IMR-90 (cell line): ENCODE measurements at regions not wholly inside any gene's neighbourhood (a gene's known extent, or its start where the extent isn't known, plus 50 kb on each side); places are given as distances from the start of the nearest gene placed in this dataset.

Experiments
- CHD1 ChIP-seq: IDR thresholded peaks from 2 replicates; pipeline ENCODE4 v1.6.1; 2012; ENCODE audit warnings: low read depth, low read length, improper control_type of control experiment
- MXI1 ChIP-seq: IDR thresholded peaks from 2 replicates; pipeline ENCODE4 v1.6.1; 2012; ENCODE audit warnings: low read depth, mild to moderate bottlenecking, low read length, moderate library complexity, borderline replicate concordance
- POLR2A ChIP-seq: IDR thresholded peaks from 2 replicates; pipeline ENCODE4 v1.6.1; 2012; ENCODE audit warnings: mild to moderate bottlenecking, low read depth, low read length
- TF ChIP-seq, protein P1 (sequence below): conservative IDR thresholded peaks from 2 replicates; pipeline ENCODE4 v1.5.1; 2012; ENCODE audit warnings: mild to moderate bottlenecking, low read depth, low read length, improper control_type of control experiment

DNA sequence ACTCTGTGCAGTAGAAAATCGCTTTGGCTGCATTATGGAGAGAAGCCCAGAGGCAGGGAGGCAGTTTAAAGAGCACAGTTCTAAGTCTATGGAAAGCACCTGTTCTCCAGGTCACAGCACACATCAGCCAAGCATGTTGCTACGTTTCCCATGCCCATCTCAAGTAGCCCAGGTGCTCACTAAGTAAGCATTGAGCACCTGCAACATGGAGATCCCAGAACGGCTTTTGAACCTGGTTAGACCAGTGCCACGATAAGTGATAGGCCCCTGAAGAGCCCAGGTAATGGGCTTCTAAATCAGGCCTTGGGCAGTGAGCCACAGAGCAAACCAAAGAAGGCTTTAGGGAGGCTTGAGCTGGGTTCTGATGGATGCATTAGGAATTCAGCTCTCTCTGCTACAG lies 186.2 kb downstream of the C1orf94 start:
- TF ChIP-seq, protein P1, sequence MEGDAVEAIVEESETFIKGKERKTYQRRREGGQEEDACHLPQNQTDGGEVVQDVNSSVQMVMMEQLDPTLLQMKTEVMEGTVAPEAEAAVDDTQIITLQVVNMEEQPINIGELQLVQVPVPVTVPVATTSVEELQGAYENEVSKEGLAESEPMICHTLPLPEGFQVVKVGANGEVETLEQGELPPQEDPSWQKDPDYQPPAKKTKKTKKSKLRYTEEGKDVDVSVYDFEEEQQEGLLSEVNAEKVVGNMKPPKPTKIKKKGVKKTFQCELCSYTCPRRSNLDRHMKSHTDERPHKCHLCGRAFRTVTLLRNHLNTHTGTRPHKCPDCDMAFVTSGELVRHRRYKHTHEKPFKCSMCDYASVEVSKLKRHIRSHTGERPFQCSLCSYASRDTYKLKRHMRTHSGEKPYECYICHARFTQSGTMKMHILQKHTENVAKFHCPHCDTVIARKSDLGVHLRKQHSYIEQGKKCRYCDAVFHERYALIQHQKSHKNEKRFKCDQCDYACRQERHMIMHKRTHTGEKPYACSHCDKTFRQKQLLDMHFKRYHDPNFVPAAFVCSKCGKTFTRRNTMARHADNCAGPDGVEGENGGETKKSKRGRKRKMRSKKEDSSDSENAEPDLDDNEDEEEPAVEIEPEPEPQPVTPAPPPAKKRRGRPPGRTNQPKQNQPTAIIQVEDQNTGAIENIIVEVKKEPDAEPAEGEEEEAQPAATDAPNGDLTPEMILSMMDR: no peak
- no peak for TF ChIP-seq POLR2A
- no peak for TF ChIP-seq CHD1
- TF ChIP-seq MXI1: no peak
